Nephron progenitor cell (in vitro differentiated cells): ENCODE measurements at regions not wholly inside any gene's neighbourhood (a gene's known extent, or its start where the extent isn't known, plus 50 kb on each side); places are given as distances from the start of the nearest gene placed in this dataset.

Experiments
- DNase-seq: peaks from one replicate; pipeline ENCODE4 v3.0.0; 2021
- H3K27ac Mint-ChIP-seq: 2 replicates; pipeline ENCODE4 v1.8.0; 2021; ENCODE audit warnings: mild to moderate bottlenecking, moderate library complexity, mixed read lengths
- H3K27me3 Mint-ChIP-seq: 2 replicates; pipeline ENCODE4 v1.8.0; 2021; ENCODE audit warnings: mild to moderate bottlenecking, low read depth, mixed read lengths; ENCODE audit not compliant: poor library complexity
- H3K36me3 Mint-ChIP-seq: 2 replicates; pipeline ENCODE4 v1.8.0; 2021; ENCODE audit warnings: low read depth, mixed read lengths
- H3K4me1 Mint-ChIP-seq: 2 replicates; pipeline ENCODE4 v1.8.0; 2021; ENCODE audit warnings: mixed read lengths
- H3K4me3 Mint-ChIP-seq: 2 replicates; pipeline ENCODE4 v1.8.0; 2021; ENCODE audit warnings: mild to moderate bottlenecking, moderate library complexity, mixed read lengths
- H3K9me3 Mint-ChIP-seq: 2 replicates; pipeline ENCODE4 v1.8.0; 2021; ENCODE audit warnings: mild to moderate bottlenecking, moderate library complexity, mixed read lengths
- CTCF ChIP-seq: fragments of 200-600 bp; sonication (generic); IDR thresholded peaks from 2 replicates; pipeline ENCODE4 v1.5.0; 2021; ENCODE audit warnings: antibody characterized with exemption

DNA sequence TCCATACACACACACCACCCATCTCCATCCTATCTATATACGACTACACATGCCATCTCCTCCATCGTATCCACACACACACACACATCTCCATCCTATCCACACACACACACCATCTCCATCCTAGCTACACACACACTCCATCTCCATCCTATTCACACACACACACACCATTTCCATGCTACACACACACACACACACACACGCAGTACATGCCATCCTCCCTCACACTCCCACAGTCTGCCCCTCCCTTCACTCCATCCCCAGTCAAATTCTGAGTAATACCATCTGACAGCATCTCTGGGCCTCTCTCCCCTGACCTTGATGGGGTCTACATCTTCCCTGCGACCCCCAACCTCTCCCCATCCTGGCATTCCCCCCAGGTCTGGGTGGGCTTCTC is 193.8 kb upstream of the LHX5 start:
- no peak for DNase-seq
- no peak overlapping the region for H3K4me3 Mint-ChIP-seq
- peaks cover 16% of the 10 kb centered on the region for H3K4me1 Mint-ChIP-seq
- no peaks in the 10 kb centered on the region for H3K36me3 Mint-ChIP-seq
- peaks cover 51% of the 10 kb centered on the region for H3K27me3 Mint-ChIP-seq
- H3K27ac Mint-ChIP-seq = no peak overlapping the region
- no peak for TF ChIP-seq CTCF
- H3K9me3 Mint-ChIP-seq = no peaks in the 10 kb centered on the region

DNA sequence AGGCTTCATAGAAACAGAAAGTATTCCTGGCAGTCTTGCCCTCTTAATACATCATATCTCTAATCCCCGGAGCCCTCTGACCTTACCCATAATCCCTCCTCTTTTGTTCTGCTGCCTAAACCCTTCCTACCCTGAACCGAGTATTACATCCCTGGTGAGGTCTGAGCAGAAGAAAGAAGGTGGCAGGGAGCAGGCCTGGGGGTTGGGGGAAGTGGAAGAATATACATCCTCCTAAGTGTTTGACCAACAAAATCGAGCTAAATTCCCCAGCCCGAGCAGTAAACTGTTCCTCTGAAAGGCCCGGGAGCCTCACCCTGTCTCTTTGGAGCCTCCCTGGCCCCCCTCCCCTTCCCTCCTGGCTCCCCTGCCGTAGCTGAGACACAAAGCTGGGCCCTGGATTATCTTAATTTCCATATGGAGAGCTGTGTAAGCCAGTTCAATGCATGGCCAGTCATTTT is 192.6 kb upstream of the LHX5 start:
- peaks cover 40% of the 10 kb centered on the region for H3K27me3 Mint-ChIP-seq
- DNase-seq = no peak
- H3K4me1 Mint-ChIP-seq = peaks cover 20% of the 10 kb centered on the region
- H3K27ac Mint-ChIP-seq = no peak overlapping the region
- no peaks in the 10 kb centered on the region for H3K36me3 Mint-ChIP-seq
- no peak overlapping the region for H3K4me3 Mint-ChIP-seq
- no peak for TF ChIP-seq CTCF
- H3K9me3 Mint-ChIP-seq = no peaks in the 10 kb centered on the region

DNA sequence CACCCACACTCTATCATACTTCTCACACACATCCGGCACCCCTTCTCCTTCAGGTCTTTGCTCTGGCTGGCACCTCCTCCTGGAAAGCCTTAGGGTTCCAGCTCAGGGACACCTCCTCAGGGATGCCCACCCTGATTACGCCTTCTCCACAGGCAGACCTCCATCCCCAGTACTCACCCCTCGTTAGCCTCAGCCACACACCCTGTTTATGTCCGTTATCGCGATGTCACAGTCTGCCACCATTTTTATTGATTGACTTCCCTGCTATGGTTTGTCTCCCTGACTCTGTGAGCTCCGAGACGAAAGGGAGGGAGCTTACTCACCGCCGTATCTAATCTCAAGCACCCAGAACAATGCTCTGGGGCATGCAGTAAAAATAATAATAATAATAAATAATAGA is 191.7 kb upstream of the LHX5 start:
- Mint-ChIP-seq H3K4me3 (no peak overlapping the region), H3K27me3 (peaks cover 40% of the 10 kb centered on the region), H3K36me3 (no peaks in the 10 kb centered on the region), H3K27ac (no peak overlapping the region), H3K4me1 (peaks cover 22% of the 10 kb centered on the region), H3K9me3 (peaks cover 3% of the 10 kb centered on the region)
- DNase-seq = no peak
- no peak for TF ChIP-seq CTCF

DNA sequence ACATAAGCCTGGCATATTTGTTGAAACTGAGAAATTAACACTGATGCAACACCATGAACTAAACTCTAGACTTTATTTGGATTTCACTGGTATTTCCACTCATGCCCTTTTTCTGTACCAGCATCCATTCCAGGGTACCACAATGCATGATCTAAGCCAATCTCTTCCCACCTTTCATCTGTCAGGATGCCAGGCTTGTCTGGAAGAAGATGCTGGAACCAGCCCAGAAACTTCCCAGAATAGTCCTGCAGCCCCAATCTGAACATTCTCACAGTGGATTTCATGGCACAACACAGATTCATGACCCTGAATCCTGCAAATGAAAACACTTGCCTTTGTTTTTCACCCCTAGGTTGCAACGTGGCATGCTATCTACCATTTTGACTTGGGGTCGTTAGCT is 189.3 kb upstream of the LHX5 start:
- peaks cover 24% of the 10 kb centered on the region for H3K9me3 Mint-ChIP-seq
- H3K27ac Mint-ChIP-seq = no peak overlapping the region
- no peak for DNase-seq
- TF ChIP-seq CTCF = no peak
- H3K36me3 Mint-ChIP-seq = no peaks in the 10 kb centered on the region
- peaks cover 23% of the 10 kb centered on the region for H3K27me3 Mint-ChIP-seq
- no peak overlapping the region for H3K4me3 Mint-ChIP-seq
- peaks cover 22% of the 10 kb centered on the region for H3K4me1 Mint-ChIP-seq

- H3K4me3 Mint-ChIP-seq = no peak overlapping the region
- peaks cover 18% of the 10 kb centered on the region for H3K27me3 Mint-ChIP-seq
- no peaks in the 10 kb centered on the region for H3K36me3 Mint-ChIP-seq
- no peak for DNase-seq
- H3K4me1 Mint-ChIP-seq = peaks cover 19% of the 10 kb centered on the region
- H3K27ac Mint-ChIP-seq = no peak overlapping the region
- no peak for TF ChIP-seq CTCF
- H3K9me3 Mint-ChIP-seq = peaks cover 35% of the 10 kb centered on the region
Observed at GRCh38 chr12:113659416-113659815, 187.7 kb upstream of the LHX5 start.

- Mint-ChIP-seq H3K27me3 (peaks cover 18% of the 10 kb centered on the region), H3K36me3 (no peaks in the 10 kb centered on the region), H3K4me3 (no peak overlapping the region), H3K27ac (no peak overlapping the region), H3K4me1 (peaks cover 15% of the 10 kb centered on the region), H3K9me3 (peaks cover 36% of the 10 kb centered on the region)
- TF ChIP-seq CTCF = no peak
- DNase-seq = no peak
Observed at GRCh38 chr12:113659015-113659414, 187.3 kb upstream of the LHX5 start.
